HCT116 (cell line): ENCODE measurements at regions not wholly inside any gene's neighbourhood (a gene's known extent, or its start where the extent isn't known, plus 50 kb on each side); places are given as distances from the start of the nearest gene placed in this dataset.

Experiments
- ATAC-seq: fragments of 200-7000 bp; cut with Tn5 transposase; 2 replicates; pipeline ENCODE4 v1.9.1; 2020; ENCODE audit warnings: mild to moderate bottlenecking, moderate library complexity
- BruUV-seq: library from RNA; stranded (reverse); fragments of 400-500 nt; replicated peaks from 2 replicates; lab custom pipeline; 2021; lab: Mats Ljungman, UMichigan
- CTCF ChIA-PET: fragments of 300-600 bp; sonication (Branson Sonifier 250); formaldehyde crosslinking; loops from one replicate; lab custom pipeline; 2021; ENCODE audit warnings: antibody characterized with exemption; lab: Charles Lee
- POLR2A ChIA-PET: fragments of 300-600, 350-600 bp; sonication (Branson Sonifier 250); formaldehyde crosslinking; loops from one replicate; lab custom pipeline; 2021; ENCODE audit warnings: antibody characterized with exemption; lab: Charles Lee
- RAD21 ChIA-PET, 2 experiments: fragments of 300-600 bp; sonication (Branson Sonifier 250); formaldehyde crosslinking; loops; one replicate each; lab custom pipeline; 2023; ENCODE audit warnings: low total read pairs in 2 of 2; ENCODE audit not compliant: uncharacterized antibody in 2 of 2, unreplicated experiment in 2 of 2, low non-redundant PET in 1 of 2; lab: Charles Lee
- DNase-seq: peaks from one replicate; pipeline ENCODE4 v3.0.0-alpha.2; 2010; ENCODE audit warnings: low read depth, low spot score
- H2AFZ ChIP-seq: fragments of 200-600 bp; shearing (Covaris generic), sonication (generic); 2 replicates; pipeline ENCODE4 v1.6.1; 2017; ENCODE audit warnings: low read depth, mixed run types, mixed read lengths, antibody characterized with exemption, low read length; ENCODE audit not compliant: poor library complexity, severe bottlenecking
- H3K27ac ChIP-seq: 2 replicates; pipeline ENCODE4 v1.5.1; 2012; ENCODE audit warnings: low read depth, low read length
- H3K27me3 ChIP-seq: fragments of 200-600 bp; sonication (generic); 2 replicates; pipeline ENCODE4 v1.6.1; 2016; ENCODE audit warnings: mixed run types, low read length, mixed read lengths; ENCODE audit not compliant: insufficient read depth
- H3K36me3 ChIP-seq, 2 experiments: fragments of 200-500 bp in 1 of 2; fragments of 200-600 bp in 1 of 2; sonication (Bioruptor generic) in 1 of 2; sonication (generic) in 1 of 2; 2 replicates each; pipeline versions ENCODE4 v1.5.1 to v1.6.1; 2014 to 2016; ENCODE audit warnings: low read length in 2 of 2, inconsistent platforms in 1 of 2, mixed read lengths in 1 of 2, mixed run types in 1 of 2; ENCODE audit not compliant: insufficient read depth in 2 of 2, control insufficient read depth in 1 of 2
- H3K4me1 ChIP-seq, 2 experiments: fragments of 200-600 bp in 1 of 2; sonication (generic) in 1 of 2; 2 replicates each; pipeline versions ENCODE4 v1.5.1 to v1.6.1; 2012 to 2017; ENCODE audit warnings: low read length in 2 of 2, inconsistent platforms in 1 of 2, mild to moderate bottlenecking in 1 of 2, mixed read lengths in 1 of 2, mixed run types in 1 of 2, moderate library complexity in 1 of 2; ENCODE audit not compliant: insufficient read depth in 2 of 2, control insufficient read depth in 1 of 2
- H3K4me2 ChIP-seq: fragments of 200-600 bp; sonication (generic); 2 replicates; pipeline ENCODE4 v1.6.1; 2017; ENCODE audit warnings: mixed run types, low read length, mixed read lengths
- H3K4me3 ChIP-seq, 2 experiments: fragments of 200-600 bp in 1 of 2; sonication (generic) in 1 of 2; replicated peaks in 1 of 2; 2 replicates each; pipeline ENCODE4 v1.5.1; 2011 to 2016; ENCODE audit warnings: low read length in 2 of 2, control low read depth in 1 of 2, low read depth in 1 of 2, mild to moderate bottlenecking in 1 of 2, mixed read lengths in 1 of 2, mixed run types in 1 of 2
- H3K79me2 ChIP-seq: fragments of 200-600 bp; sonication (generic); 2 replicates; pipeline ENCODE4 v1.6.1; 2017; ENCODE audit warnings: mild to moderate bottlenecking, mixed run types, low read length, moderate library complexity, mixed read lengths; ENCODE audit not compliant: insufficient read depth
- H3K9ac ChIP-seq: fragments of 200-600 bp; sonication (generic); 2 replicates; pipeline ENCODE4 v1.6.1; 2016; ENCODE audit warnings: low read length, mixed read lengths
- H3K9me2 ChIP-seq: fragments of 200-600 bp; sonication (generic), shearing (Covaris generic); 2 replicates; pipeline ENCODE4 v1.6.1; 2017; ENCODE audit warnings: mixed run types, mild to moderate bottlenecking, moderate library complexity; ENCODE audit not compliant: insufficient read depth
- H3K9me3 ChIP-seq, 2 experiments: fragments of 200-500 bp in 1 of 2; fragments of 200-600 bp in 1 of 2; sonication (Bioruptor generic) in 1 of 2; sonication (generic) in 1 of 2; 2 replicates each; pipeline ENCODE4 v1.6.1; 2014 to 2017; ENCODE audit warnings: low read length in 2 of 2, mixed read lengths in 2 of 2, inconsistent platforms in 1 of 2, low read depth in 1 of 2, mild to moderate bottlenecking in 1 of 2, mixed run types in 1 of 2, moderate library complexity in 1 of 2; ENCODE audit not compliant: control insufficient read depth in 1 of 2, insufficient read depth in 1 of 2
- H4K20me1 ChIP-seq: fragments of 200-600 bp; sonication (generic), shearing (Covaris generic); 2 replicates; pipeline ENCODE4 v1.6.1; 2017; ENCODE audit warnings: mixed run types, mild to moderate bottlenecking, moderate library complexity; ENCODE audit not compliant: insufficient read depth
- CBX3 ChIP-seq: IDR thresholded peaks from 2 replicates; pipeline ENCODE4 v1.6.1; 2012; ENCODE audit warnings: low read depth
- CEBPB ChIP-seq: IDR thresholded peaks from 2 replicates; pipeline ENCODE4 v1.6.1; 2012; ENCODE audit warnings: low read depth
- ELF1 ChIP-seq: IDR thresholded peaks from 2 replicates; pipeline ENCODE4 v1.6.1; 2012; ENCODE audit warnings: low read depth, borderline replicate concordance
- FOSL1 ChIP-seq: IDR thresholded peaks from 2 replicates; pipeline ENCODE4 v1.6.1; 2012; ENCODE audit warnings: low read depth
- JUND ChIP-seq: IDR thresholded peaks from 2 replicates; pipeline ENCODE4 v1.6.1; 2012
- POLR2A ChIP-seq: IDR thresholded peaks from 2 replicates; pipeline ENCODE4 v1.7.0; 2011; ENCODE audit warnings: borderline replicate concordance; ENCODE audit not compliant: insufficient read depth, insufficient read length; ENCODE audit errors: extremely low read depth
- SIN3A ChIP-seq: IDR thresholded peaks from 2 replicates; pipeline ENCODE4 v1.6.1; 2012; ENCODE audit warnings: low read depth
- SP1 ChIP-seq: IDR thresholded peaks from 2 replicates; pipeline ENCODE4 v1.6.1; 2012; ENCODE audit warnings: low read depth
- SRF ChIP-seq: IDR thresholded peaks from 2 replicates; pipeline ENCODE4 v1.6.1; 2012; ENCODE audit warnings: low read depth
- TCF7L2 ChIP-seq: IDR thresholded peaks from 2 replicates; pipeline ENCODE4 v1.7.0; 2011; ENCODE audit warnings: borderline replicate concordance, inconsistent platforms; ENCODE audit not compliant: insufficient read depth, insufficient read length; ENCODE audit errors: extremely low read depth
- YY1 ChIP-seq: IDR thresholded peaks from 2 replicates; pipeline ENCODE4 v1.6.1; 2011; ENCODE audit warnings: low read length, low read depth, moderate library complexity, mild to moderate bottlenecking; ENCODE audit not compliant: insufficient replicate concordance; ENCODE audit errors: extremely low read depth
- ZFX ChIP-seq: fragments of 450-650 bp; IDR thresholded peaks from 2 replicates; pipeline ENCODE4 v1.6.1; 2017
- ZNF274 ChIP-seq: fragments of 200-500 bp; sonication (Bioruptor generic); IDR thresholded peaks from 2 replicates; pipeline ENCODE4 v1.6.1; 2014; ENCODE audit warnings: mild to moderate bottlenecking, low read depth, low read length, inconsistent platforms
- intact Hi-C: fragments of 100-400 bp; cut with micrococcal nuclease; formaldehyde crosslinking; loops from 2 replicates; pipeline ENCODE4 v1.10.0; 2022
- TF ChIP-seq, protein P1 (sequence below): IDR thresholded peaks from 2 replicates; pipeline ENCODE4 v1.6.1; 2011; ENCODE audit warnings: mild to moderate bottlenecking, low read length, moderate library complexity; ENCODE audit not compliant: insufficient replicate concordance; ENCODE audit errors: extremely low read depth
- TF ChIP-seq, protein P2 (sequence below): IDR thresholded peaks from 2 replicates; pipeline ENCODE4 v1.6.1; 2012

DNA sequence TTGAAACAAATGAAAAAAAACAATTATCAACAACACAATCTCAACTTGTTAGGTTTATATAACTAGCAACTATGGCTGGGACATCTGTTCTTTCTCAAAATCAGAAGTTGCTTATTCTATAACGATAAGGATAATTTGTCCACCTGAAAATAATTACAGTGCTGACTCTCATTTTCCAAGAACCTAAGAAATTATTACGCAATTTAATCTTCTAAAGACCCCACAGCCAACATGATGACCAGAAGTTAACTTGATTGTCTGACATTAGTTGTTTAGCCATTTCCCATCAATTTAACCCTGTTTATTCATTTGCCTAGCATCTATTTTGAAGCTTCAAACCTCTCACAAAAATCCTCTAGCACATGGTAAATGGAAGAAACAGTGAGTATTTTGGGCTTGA is 293.8 kb downstream of the ELAVL2 start:
- Histone ChIP-seq H3K27ac (no peak overlapping the region), H3K4me1 (no peaks in the 10 kb centered on the region), H3K79me2 (no peaks in the 10 kb centered on the region), H3K9ac (no peak overlapping the region), H3K9me3 (peaks cover 0 to 6% of the 10 kb centered on the region in 2 experiments; a peak in 2 of 4 replicates), H3K36me3 (no peaks in the 10 kb centered on the region), H3K4me2 (no peak overlapping the region), H2AFZ (no peak overlapping the region), H3K27me3 (no peaks in the 10 kb centered on the region), H3K4me3 (no peak overlapping the region), H4K20me1 (no peaks in the 10 kb centered on the region), H3K9me2 (no peaks in the 10 kb centered on the region)
- intact Hi-C loops, result no loop called here
- no TSS peak for BruUV-seq
- DNase-seq (no peak), ATAC-seq (no peak)
- RAD21 ChIA-PET, result no interaction called here
- CTCF ChIA-PET, result no interaction called here
- no peak for TF ChIP-seq SRF
- POLR2A ChIA-PET, result no interaction called here

DNA sequence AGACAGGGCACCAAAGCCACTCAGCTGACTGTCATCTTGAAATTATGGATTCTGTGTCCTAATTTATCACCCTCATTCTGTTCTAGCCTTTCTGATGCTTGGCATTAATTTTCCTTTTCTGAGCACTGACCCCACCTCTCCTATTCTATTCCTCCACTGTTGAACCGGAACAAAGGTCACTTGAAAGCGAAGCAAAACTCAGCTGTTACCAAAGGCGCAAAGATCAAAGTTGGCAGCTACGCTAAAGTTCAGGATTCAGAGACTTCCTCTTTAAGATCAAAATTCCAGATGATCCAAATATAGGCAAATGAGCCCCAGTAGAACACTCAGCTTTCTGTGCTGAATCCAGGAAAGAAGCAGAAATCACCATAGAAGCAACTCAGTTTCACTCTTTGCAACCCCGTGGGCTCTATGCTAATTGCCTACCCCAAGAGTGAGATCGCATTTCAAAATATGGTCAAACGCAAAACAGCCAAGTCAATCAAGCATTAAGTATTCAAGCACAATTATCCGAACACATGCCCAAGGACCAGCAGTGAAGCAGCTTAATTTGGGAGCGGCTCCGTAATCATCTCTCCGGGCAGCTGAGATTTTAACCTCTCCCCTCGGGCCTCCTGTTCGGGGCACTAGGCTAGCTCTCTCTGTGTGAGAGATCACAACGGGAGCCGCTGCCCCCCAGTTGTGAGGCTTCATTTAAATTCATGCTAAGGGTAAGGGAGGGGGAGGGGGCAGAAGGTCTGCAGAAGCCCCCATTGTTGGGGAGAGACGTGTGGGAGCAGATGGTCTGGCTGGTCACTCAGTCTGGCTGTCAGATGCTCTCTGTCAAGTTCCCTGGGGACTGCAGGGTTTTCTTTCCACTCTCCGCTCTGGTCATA is 288.6 kb downstream of the ELAVL2 start:
- H4K20me1 ChIP-seq, result no peaks in the 10 kb centered on the region
- TF ChIP-seq ZFX (no peak), FOSL1 (no peak), SIN3A (no peak), POLR2A (no peak), ELF1 (no peak), TCF7L2 (no peak), ZNF274 (no peak), CEBPB (no peak), CBX3 (no peak), JUND (no peak), YY1 (no peak), SP1 (no peak)
- TF ChIP-seq, protein P1, sequence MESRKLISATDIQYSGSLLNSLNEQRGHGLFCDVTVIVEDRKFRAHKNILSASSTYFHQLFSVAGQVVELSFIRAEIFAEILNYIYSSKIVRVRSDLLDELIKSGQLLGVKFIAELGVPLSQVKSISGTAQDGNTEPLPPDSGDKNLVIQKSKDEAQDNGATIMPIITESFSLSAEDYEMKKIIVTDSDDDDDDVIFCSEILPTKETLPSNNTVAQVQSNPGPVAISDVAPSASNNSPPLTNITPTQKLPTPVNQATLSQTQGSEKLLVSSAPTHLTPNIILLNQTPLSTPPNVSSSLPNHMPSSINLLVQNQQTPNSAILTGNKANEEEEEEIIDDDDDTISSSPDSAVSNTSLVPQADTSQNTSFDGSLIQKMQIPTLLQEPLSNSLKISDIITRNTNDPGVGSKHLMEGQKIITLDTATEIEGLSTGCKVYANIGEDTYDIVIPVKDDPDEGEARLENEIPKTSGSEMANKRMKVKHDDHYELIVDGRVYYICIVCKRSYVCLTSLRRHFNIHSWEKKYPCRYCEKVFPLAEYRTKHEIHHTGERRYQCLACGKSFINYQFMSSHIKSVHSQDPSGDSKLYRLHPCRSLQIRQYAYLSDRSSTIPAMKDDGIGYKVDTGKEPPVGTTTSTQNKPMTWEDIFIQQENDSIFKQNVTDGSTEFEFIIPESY, result no peak
- TF ChIP-seq, protein P2, sequence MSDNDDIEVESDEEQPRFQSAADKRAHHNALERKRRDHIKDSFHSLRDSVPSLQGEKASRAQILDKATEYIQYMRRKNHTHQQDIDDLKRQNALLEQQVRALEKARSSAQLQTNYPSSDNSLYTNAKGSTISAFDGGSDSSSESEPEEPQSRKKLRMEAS, result no peak
- BruUV-seq, result no TSS peak
- ATAC-seq, result no peak
- RAD21 ChIA-PET, result no interaction called here
- H3K27me3 ChIP-seq, result no peaks in the 10 kb centered on the region
- no peak overlapping the region for H3K4me2 ChIP-seq
- POLR2A ChIA-PET, result no interaction called here
- H2AFZ ChIP-seq, result no peak overlapping the region
- H3K9me2 ChIP-seq, result no peaks in the 10 kb centered on the region
- no peaks in the 10 kb centered on the region for H3K79me2 ChIP-seq
- CTCF ChIA-PET, result no interaction called here
- no peak for DNase-seq
- H3K4me1 ChIP-seq, result no peaks in the 10 kb centered on the region
- H3K27ac ChIP-seq, result no peak overlapping the region
- H3K4me3 ChIP-seq, result no peak overlapping the region
- H3K9me3 ChIP-seq, result peaks cover 0 to 21% of the 10 kb centered on the region in 2 experiments; a peak in 2 of 4 replicates
- no peak overlapping the region for H3K9ac ChIP-seq
- no peaks in the 10 kb centered on the region for H3K36me3 ChIP-seq
- intact Hi-C loops, result no loop called here
